Mucosa of gallbladder (tissue), 1 donor: ENCODE measurements at regions not wholly inside any gene's neighbourhood (a gene's known extent, or its start where the extent isn't known, plus 50 kb on each side); places are given as distances from the start of the nearest gene placed in this dataset.

Experiments
- DNase-seq: peaks from one replicate; pipeline ENCODE4 v3.0.0-alpha.2; 2020; ENCODE audit warnings: low spot score
- donor health status: DM: no; HTN: no; CAD: no.

GRCh38 chr7:153832160-153832559 is 220.0 kb upstream of the DPP6 start:
- no peak for DNase-seq

GRCh38 chr7:153835103-153835502 is 217.1 kb upstream of the DPP6 start:
- DNase-seq: no peak

DNA sequence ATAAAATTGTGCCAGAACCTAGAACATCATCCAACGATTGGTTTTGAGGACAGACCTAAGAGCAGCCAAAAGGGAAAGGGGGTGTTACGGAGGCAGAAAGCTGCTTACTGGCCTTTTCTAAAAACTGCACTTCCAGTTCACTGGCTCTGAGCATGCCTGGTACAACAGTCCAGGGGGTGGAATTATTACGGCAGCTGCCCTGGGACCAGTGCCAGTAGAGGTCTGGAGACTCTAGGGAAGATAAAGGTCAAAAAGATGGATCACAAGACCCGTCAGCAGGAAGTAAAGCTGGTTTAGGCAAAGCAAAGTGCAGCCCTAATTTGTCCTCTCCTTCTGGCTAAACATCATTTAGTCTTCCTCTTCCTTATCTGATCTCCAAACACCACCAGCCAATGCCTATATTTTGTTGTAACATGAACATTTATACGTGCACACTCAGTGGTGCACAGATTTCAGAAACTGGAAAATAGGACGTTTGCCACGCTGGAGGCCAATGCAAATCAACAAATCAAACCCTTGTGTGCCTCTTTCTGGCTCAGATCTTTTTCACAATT is 216.4 kb upstream of the DPP6 start:
- DNase-seq: no peak

GRCh38 chr7:153838591-153838990 is 213.6 kb upstream of the DPP6 start:
- DNase-seq: no peak

DNA sequence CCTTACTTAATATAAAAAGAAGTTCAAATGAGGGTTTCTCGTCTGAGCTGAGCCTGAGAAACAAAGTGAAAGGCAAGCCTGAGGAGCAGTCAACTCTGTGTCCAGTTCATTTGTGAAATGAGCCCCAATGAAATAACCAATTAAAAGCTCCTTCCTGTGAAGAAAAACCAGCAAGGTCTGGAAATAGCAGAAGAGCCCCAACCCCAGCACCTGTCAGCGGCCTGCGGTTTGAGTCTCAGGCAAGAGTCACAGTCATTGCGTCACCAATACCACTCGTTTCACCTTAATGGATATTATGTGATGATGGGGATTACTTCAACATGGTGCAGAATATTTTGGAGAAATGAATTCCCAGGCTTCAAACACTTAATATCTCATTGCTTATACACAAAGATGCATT is 211.3 kb upstream of the DPP6 start:
- DNase-seq: no peak

- no peak for DNase-seq
Observed at GRCh38 chr7:153847828-153848227, 204.4 kb upstream of the DPP6 start.

GRCh38 chr7:153852261-153852660 is 199.9 kb upstream of the DPP6 start:
- DNase-seq: no peak

- no peak for DNase-seq
Observed at GRCh38 chr7:153858355-153858754, 193.8 kb upstream of the DPP6 start.

DNA sequence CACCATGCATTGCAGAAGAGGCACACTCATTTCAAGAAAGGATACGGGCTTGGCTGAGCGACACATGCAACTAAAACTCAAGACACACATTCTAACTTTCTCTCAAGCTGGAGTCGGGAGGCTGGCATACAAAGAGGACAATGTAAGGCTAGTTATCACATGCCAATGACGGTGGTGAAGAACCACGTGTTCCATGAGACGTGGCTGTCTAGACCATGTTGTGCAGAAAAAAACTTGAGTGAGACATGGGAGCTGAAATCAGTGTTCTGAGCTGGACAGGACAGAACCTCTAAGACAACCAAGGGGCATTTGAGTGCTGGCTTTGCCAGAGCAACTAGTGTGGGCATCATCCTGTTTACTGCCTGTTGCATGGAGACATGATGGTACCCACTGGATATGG is 193.0 kb upstream of the DPP6 start:
- no peak for DNase-seq

- no peak for DNase-seq
Observed at GRCh38 chr7:153886506-153887441, 165.4 kb upstream of the DPP6 start.

GRCh38 chr7:153887749-153888569 is 164.2 kb upstream of the DPP6 start:
- no peak for DNase-seq

DNA sequence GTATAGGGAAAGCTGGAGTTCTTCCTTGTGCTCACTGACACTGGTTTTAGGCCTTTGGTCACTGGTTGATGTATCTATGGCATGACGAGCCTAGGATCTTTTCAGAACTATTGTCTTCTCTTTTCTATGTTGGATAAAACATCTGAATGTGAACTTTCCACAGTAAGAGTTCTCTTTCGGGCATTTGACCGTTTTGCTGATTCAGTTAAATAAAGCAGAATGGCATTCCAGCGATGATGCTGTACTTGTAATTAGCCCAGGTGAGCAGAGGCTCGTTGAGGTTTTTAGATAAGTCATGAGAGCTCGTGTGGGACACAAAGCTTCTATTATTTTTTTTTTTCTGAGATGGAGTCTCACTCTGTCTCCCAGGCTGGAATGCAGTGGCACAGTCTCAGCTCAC is 160.2 kb upstream of the DPP6 start:
- DNase-seq: no peak

GRCh38 chr7:153902862-153903261 is 149.3 kb upstream of the DPP6 start:
- DNase-seq: no peak

- DNase-seq: no peak
Observed at GRCh38 chr7:153912211-153912610, 140.0 kb upstream of the DPP6 start.

DNA sequence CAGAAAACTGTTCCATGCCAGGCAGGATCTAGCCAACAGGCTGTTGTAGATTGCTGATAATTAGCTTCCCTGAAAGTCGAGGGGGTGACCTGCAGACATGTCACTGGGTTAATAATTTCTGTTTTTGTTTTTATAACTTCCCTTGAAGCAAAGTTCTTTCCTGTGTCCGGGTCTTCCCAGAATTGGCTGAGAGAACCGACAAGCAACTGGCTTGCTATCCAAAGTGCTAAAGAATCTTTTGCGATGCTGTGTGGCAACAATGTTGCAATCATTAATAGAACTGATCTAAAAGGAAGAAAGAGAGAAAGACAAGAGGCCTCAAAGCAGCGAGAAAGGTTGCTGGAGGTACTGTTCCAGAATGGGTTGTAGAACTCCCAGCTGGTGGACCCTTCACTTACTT is 132.1 kb upstream of the DPP6 start:
- DNase-seq: no peak

GRCh38 chr7:153920897-153921296 is 131.3 kb upstream of the DPP6 start:
- DNase-seq: no peak

- no peak for DNase-seq
Observed at GRCh38 chr7:153921408-153921807, 130.8 kb upstream of the DPP6 start.

DNA sequence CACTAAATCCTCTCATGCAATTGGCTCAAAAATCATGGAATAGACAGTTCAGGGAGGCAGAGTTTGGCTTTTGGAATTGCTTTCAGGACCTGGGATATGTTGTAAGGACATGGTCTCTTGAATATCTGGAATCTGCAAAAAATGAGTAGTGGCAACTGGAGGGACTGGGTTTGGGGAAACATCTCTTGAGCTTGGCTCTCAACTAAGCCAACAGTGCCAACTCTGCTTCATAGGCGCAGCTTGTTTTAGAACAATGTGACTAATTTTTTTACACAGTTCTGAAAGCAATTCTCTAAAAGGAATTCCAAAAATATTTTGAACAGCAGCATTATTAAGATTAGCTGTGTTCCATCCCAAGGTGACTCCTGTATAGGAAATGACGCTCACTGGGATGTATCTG is 121.5 kb upstream of the DPP6 start:
- no peak for DNase-seq

DNA sequence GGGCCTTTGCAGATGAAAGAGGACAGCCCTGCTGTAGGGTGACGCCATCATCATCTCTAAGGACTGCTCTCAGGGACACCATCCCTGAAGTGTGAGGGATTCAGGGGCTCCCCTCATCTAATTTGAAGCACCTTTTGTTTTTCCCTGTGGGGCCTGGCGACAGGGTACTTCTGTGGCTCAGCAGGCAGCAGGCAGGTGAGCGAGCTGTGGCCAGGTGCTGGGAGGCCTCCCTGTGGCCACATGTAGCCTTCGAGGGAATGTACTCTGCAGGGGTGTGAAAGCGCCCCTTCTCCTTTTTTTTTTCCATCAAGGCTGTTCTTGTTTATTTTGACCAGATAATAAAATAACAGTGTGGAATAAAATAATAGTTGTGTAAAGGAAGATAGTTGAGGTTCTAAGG is 118.2 kb upstream of the DPP6 start:
- no peak for DNase-seq

- no peak for DNase-seq
Observed at GRCh38 chr7:153934629-153935028, 117.6 kb upstream of the DPP6 start.

DNA sequence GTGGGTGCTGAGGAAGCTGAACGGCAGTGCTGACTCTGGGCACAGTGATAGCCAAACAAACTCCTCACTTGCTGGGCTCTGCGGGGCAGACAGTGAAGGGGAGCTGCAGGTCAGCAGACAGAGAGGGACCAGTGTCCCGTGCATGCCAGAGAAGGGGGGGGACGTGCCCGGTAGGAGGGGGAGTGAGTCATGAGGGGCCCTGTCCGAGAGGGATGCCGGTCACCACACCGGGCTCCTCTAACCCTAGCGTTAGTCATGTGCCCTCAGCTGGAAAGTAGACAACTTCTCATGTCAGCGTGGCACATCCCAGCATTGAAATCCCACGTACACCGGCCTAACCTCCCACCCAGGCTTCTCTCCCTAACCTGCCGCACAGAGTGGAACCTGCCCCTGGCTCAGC is 117.1 kb upstream of the DPP6 start:
- DNase-seq: no peak

DNA sequence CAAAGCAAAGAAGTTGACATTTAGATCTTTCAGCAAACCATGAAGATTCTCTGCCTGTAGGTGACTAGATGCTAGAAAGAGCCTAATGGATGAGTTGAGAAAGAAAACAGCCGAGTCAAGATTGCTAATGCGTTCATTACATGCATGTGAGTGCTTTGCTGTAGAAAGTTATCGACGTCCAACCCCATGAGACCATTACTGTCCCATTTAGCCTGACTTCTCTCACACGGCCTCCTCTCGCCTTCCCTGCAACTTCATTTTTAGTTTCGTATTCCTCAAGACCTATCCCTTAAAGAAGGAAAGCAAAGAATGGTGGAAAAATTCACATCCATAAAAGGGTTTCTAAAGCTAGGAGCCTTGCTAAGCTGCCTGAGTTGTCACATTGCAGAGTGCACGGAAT is 113.7 kb upstream of the DPP6 start:
- no peak for DNase-seq

DNA sequence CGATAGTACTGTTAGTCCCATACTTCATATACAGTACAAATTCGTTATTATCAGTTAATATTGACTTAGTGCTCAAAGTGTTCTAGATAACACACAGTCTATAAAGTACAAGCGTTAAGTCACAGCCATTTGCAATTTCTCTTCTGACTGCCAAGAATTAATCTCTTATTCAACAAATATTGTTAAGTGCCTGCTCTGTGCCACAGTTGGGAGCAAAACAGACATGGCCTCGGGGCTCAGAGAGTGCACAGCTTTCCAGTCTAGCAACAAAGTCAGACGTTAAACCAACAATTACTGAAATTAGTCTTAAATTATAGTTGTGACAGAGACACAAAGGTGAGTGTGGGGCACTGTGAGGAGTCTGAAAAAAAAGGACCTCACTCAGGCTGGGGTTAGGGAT is 113.0 kb upstream of the DPP6 start:
- DNase-seq: no peak
